ENCODE measurements at regions not wholly inside any gene's neighbourhood (a gene's known extent, or its start where the extent isn't known, plus 50 kb on each side); places are given as distances from the start of the nearest gene placed in this dataset.

- TF ChIP-seq EZH2 (IDR thresholded peaks at IDR 0.05) (no peak), SP1 (IDR thresholded peaks at IDR 0.05; ENCODE audit: low read depth) (no peak)
- TF ChIP-seq, protein P1, sequence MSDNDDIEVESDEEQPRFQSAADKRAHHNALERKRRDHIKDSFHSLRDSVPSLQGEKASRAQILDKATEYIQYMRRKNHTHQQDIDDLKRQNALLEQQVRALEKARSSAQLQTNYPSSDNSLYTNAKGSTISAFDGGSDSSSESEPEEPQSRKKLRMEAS (IDR thresholded peaks at IDR 0.05), result no peak
- TF ChIP-seq, protein P2, sequence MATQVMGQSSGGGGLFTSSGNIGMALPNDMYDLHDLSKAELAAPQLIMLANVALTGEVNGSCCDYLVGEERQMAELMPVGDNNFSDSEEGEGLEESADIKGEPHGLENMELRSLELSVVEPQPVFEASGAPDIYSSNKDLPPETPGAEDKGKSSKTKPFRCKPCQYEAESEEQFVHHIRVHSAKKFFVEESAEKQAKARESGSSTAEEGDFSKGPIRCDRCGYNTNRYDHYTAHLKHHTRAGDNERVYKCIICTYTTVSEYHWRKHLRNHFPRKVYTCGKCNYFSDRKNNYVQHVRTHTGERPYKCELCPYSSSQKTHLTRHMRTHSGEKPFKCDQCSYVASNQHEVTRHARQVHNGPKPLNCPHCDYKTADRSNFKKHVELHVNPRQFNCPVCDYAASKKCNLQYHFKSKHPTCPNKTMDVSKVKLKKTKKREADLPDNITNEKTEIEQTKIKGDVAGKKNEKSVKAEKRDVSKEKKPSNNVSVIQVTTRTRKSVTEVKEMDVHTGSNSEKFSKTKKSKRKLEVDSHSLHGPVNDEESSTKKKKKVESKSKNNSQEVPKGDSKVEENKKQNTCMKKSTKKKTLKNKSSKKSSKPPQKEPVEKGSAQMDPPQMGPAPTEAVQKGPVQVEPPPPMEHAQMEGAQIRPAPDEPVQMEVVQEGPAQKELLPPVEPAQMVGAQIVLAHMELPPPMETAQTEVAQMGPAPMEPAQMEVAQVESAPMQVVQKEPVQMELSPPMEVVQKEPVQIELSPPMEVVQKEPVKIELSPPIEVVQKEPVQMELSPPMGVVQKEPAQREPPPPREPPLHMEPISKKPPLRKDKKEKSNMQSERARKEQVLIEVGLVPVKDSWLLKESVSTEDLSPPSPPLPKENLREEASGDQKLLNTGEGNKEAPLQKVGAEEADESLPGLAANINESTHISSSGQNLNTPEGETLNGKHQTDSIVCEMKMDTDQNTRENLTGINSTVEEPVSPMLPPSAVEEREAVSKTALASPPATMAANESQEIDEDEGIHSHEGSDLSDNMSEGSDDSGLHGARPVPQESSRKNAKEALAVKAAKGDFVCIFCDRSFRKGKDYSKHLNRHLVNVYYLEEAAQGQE (IDR thresholded peaks at IDR 0.05; ENCODE audit: low read depth), result no peak
Measured at GRCh38 chr1:5771788-5772187, 220.4 kb downstream of the NPHP4 start (continued).

DNA sequence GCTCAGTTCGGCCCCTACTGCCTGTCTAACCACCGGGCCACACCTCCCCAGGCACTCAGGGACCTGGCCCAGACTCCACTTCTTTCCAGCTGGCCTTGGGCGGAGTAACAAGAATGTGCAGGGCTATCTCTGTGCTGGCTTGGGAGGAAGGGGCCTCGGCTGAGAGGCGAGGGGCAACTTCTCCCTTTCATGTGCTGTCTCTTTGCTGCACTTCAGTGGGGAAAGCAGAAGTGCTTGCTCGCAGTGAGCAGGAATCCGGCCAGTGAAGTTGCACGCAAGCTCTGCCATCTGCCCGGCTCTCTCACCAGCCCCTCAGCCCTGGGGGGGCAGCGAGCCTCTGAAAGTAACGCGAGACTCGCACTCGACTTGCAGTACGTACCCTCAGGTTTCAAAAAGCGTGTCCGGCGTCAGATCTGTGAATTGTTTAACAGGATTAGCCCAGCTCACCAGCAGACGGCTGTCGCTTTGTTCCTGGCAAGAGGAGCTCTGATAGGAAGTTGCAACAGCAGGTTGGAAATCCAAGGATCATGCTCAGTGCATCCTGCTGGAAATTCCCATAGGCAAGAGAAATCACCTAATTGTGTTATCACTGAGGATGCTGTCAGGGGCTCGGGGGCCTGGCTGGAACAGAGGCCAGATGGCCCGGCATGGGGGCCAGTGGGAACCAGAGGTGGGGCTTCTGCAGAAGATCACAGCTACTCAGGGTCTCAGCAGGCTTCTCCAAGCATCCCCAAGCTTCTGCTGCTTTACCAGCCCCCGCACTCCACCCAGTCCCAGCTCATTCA is 221.1 kb downstream of the NPHP4 start:
- no peak overlapping the region for H3K4me2 ChIP-seq (ENCODE audit: low read length)
- H3K27me3 ChIP-seq (ENCODE audit: insufficient read depth, low read length), result peaks cover 9% of the 10 kb centered on the region; the same call in 1 of the 2 replicates
- BruUV-seq (replicated peaks), result no TSS peak
- RAD21 ChIA-PET (ENCODE audit: low non-redundant PET in 1 of 2, low total read pairs in 2 of 2, uncharacterized antibody in 2 of 2, unreplicated experiment in 2 of 2), result no interaction called here
- POLR2A ChIA-PET, result no interaction called here
- H3K79me2 ChIP-seq (ENCODE audit: insufficient read depth, low read length), result no peaks in the 10 kb centered on the region
- ATAC-seq (no peak), DNase-seq (ENCODE audit: low read depth, low spot score) (no peak)
- no peaks in the 10 kb centered on the region for H3K36me3 ChIP-seq (ENCODE audit: control insufficient read depth in 1 of 2, insufficient read depth in 2 of 2, low read length in 2 of 2)
- CTCF ChIA-PET, result no interaction called here
- no peak overlapping the region for H2AFZ ChIP-seq (ENCODE audit: low read depth, low read length, poor library complexity, severe bottlenecking)
- H3K4me3 ChIP-seq (replicated peaks in 1 of 2; ENCODE audit: low read depth in 1 of 2, low read length in 2 of 2), result no peak overlapping the region
- TF ChIP-seq, protein P3, sequence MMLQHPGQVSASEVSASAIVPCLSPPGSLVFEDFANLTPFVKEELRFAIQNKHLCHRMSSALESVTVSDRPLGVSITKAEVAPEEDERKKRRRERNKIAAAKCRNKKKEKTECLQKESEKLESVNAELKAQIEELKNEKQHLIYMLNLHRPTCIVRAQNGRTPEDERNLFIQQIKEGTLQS (IDR thresholded peaks at IDR 0.05), result no peak
- TF ChIP-seq CEBPB (IDR thresholded peaks at IDR 0.05; ENCODE audit: low read depth) (no peak), EZH2phosphoT487 (IDR thresholded peaks at IDR 0.05; ENCODE audit: borderline replicate concordance) (no peak), CBX3 (IDR thresholded peaks at IDR 0.05; ENCODE audit: low read depth) (no peak), ZNF274 (IDR thresholded peaks at IDR 0.05; ENCODE audit: low read depth, low read length) (no peak), EGR1 (IDR thresholded peaks at IDR 0.05; ENCODE audit: low read depth) (no peak), TCF7L2 (IDR thresholded peaks at IDR 0.05; ENCODE audit: borderline replicate concordance, extremely low read depth, insufficient read depth, insufficient read length) (no peak)
- no peaks in the 10 kb centered on the region for H3K4me1 ChIP-seq (ENCODE audit: control insufficient read depth in 1 of 2, insufficient read depth in 2 of 2, low read length in 2 of 2)
- intact Hi-C loops (cut with micrococcal nuclease), result no loop called here
- no peaks in the 10 kb centered on the region for H3K9me2 ChIP-seq (ENCODE audit: insufficient read depth)
- H4K20me1 ChIP-seq (ENCODE audit: insufficient read depth), result no peaks in the 10 kb centered on the region
- H3K27ac ChIP-seq (ENCODE audit: low read depth, low read length), result no peak overlapping the region
- H3K9me3 ChIP-seq (ENCODE audit: control insufficient read depth in 1 of 2, insufficient read depth in 1 of 2, low read depth in 1 of 2, low read length in 2 of 2), result no peaks in the 10 kb centered on the region
- H3K9ac ChIP-seq (ENCODE audit: low read length), result no peak overlapping the region

Measured in HCT116 (cell line).